GM23338 (cell line): ENCODE measurements at regions not wholly inside any gene's neighbourhood (a gene's known extent, or its start where the extent isn't known, plus 50 kb on each side); places are given as distances from the start of the nearest gene placed in this dataset.

Experiments used
- CREB1 ChIP-seq: fragments of 250-450 bp; sonication (Bioruptor Pico); IDR thresholded peaks from 2 replicates; pipeline ENCODE4 v1.5.0; 2020; ENCODE audit warnings: low read depth, mild to moderate bottlenecking, moderate library complexity
- CTCF ChIP-seq, 2 experiments: fragments of 200-600 bp in 1 of 2; sonication (generic) in 1 of 2; conservative IDR thresholded peaks; 2 replicates each; pipeline versions ENCODE4 v1.5.1 to v1.6.1; 2016 to 2017; ENCODE audit warnings: antibody characterized with exemption in 2 of 2, low read depth in 2 of 2, mild to moderate bottlenecking in 2 of 2, moderate library complexity in 1 of 2
- ETS1 ChIP-seq: IDR thresholded peaks from 2 replicates; pipeline ENCODE4 v1.6.1; 2016; ENCODE audit warnings: antibody characterized with exemption
- EZH2 ChIP-seq: fragments of 200-600 bp; sonication (generic); IDR thresholded peaks from one replicate; pipeline ENCODE4 v1.8.0; 2017; ENCODE audit warnings: antibody characterized with exemption, mild to moderate bottlenecking, low read depth; ENCODE audit not compliant: unreplicated experiment
- JUNB ChIP-seq: IDR thresholded peaks from one replicate; pipeline ENCODE4 v1.6.1; 2016; ENCODE audit warnings: antibody characterized with exemption; ENCODE audit not compliant: unreplicated experiment
- POLR2AphosphoS5 ChIP-seq: IDR thresholded peaks from 2 replicates; pipeline ENCODE4 v1.6.1; 2016; ENCODE audit warnings: antibody characterized with exemption, low read depth
- REST ChIP-seq: IDR thresholded peaks from one replicate; pipeline ENCODE4 v1.6.1; 2018; ENCODE audit warnings: antibody characterized with exemption; ENCODE audit not compliant: unreplicated experiment
- ZNF331 ChIP-seq: fragments of 250-450 bp; sonication (Bioruptor Pico); IDR thresholded peaks from 2 replicates; pipeline ENCODE4 v1.5.0; 2020; ENCODE audit warnings: low read depth, mild to moderate bottlenecking, moderate library complexity

- TF ChIP-seq CTCF (conservative IDR thresholded peaks at IDR 0.05; ENCODE audit: low read depth in 2 of 2) (no peak), POLR2AphosphoS5 (no peak), REST (no peak), EZH2 (no peak), JUNB (no peak), CREB1 (CRISPR knock-in tag) (no peak), ZNF331 (CRISPR knock-in tag) (no peak), ETS1 (no peak)
These were observed 137.9 kb upstream of the UBE2E3 start for GRCh38 chr2:180842461-180842860.
